DOHH2 (cell line): ENCODE measurements at regions not wholly inside any gene's neighbourhood (a gene's known extent, or its start where the extent isn't known, plus 50 kb on each side); places are given as distances from the start of the nearest gene placed in this dataset.

ENCODE experiments used
- EZH2phosphoT487 ChIP-seq: fragments of 200-600 bp; sonication (generic); IDR thresholded peaks from 2 replicates; pipeline ENCODE4 v1.6.1; 2017; ENCODE audit warnings: borderline replicate concordance, mild to moderate bottlenecking, antibody characterized with exemption, low read length, moderate library complexity, mixed read lengths
- TF ChIP-seq, protein P1 (sequence below): fragments of 200-600 bp; sonication (generic); IDR thresholded peaks from one replicate; pipeline ENCODE4 v1.5.1; 2014; ENCODE audit warnings: antibody characterized with exemption, mild to moderate bottlenecking, low read depth, low read length; ENCODE audit not compliant: poor library complexity, severe bottlenecking

DNA sequence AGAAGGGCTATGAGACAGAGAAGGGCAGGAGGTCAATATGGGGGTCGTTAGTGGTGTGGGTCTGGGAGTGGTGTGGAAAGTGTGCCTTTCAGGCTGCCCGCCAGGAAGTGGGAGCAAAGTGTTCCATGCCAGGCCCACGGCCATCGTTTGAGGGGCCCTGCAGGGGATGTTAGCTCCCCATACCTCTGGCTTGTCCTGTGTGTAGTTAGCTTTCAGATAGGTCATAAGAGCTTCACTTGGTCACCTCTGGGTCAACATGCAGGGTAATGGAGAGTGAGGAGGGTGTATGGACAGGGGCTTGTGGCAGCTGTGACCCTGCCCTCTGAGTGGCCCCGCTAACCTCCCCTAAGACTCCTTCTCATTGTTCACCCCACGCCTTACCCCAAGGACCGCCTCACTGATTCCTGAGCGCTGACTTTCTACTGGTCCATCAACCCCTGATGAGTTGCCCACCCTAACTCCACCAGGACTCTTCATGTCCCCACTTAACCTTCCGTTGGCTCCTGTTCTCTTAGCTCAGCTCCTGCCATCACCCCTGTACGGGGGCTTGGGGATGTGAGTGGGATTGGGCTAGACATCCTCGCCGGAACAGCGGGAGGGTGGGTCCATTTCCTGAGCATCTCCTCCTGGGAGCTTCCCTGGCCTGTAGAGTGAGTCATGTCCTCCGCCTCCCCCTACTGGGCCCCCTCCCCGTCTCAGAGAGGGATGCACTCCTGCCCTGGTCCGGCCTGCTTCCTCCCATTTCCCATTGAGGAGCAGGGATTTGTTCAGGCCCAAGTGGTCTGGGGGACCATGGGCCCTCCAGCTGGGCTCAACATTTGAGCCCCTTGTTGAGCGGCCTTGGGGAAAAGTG, 125.7 kb downstream of the FGF18 start:
- TF ChIP-seq, protein P1, sequence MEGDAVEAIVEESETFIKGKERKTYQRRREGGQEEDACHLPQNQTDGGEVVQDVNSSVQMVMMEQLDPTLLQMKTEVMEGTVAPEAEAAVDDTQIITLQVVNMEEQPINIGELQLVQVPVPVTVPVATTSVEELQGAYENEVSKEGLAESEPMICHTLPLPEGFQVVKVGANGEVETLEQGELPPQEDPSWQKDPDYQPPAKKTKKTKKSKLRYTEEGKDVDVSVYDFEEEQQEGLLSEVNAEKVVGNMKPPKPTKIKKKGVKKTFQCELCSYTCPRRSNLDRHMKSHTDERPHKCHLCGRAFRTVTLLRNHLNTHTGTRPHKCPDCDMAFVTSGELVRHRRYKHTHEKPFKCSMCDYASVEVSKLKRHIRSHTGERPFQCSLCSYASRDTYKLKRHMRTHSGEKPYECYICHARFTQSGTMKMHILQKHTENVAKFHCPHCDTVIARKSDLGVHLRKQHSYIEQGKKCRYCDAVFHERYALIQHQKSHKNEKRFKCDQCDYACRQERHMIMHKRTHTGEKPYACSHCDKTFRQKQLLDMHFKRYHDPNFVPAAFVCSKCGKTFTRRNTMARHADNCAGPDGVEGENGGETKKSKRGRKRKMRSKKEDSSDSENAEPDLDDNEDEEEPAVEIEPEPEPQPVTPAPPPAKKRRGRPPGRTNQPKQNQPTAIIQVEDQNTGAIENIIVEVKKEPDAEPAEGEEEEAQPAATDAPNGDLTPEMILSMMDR = no peak
- TF ChIP-seq EZH2phosphoT487 = no peak
